Gastrocnemius medialis (tissue), 4 donors: ENCODE measurements at regions not wholly inside any gene's neighbourhood (a gene's known extent, or its start where the extent isn't known, plus 50 kb on each side); places are given as distances from the start of the nearest gene placed in this dataset.
"Not testable (repeated sequence)": the region's sequence is repeated elsewhere in the genome, so short reads cannot be mapped to it uniquely, and the experiment has no call there.

Source experiments
- CTCF ChIP-seq, 5 experiments: fragments of 450-650 bp in 3 of 5; fragments of 200-600 bp in 2 of 5; sonication (generic) in 2 of 5; IDR thresholded peaks in 4 of 5; conservative IDR thresholded peaks in 1 of 5; 1 replicate in 4 of 5; 2 replicates in 1 of 5; pipeline ENCODE4 v1.5.1; 2016 to 2019; ENCODE audit warnings: antibody characterized with exemption in 5 of 5, mild to moderate bottlenecking in 3 of 5, moderate library complexity in 3 of 5
- POLR2A ChIP-seq, 2 donors: fragments of 450-650 bp; IDR thresholded peaks; one replicate each; pipeline ENCODE4 v1.6.1; 2017; ENCODE audit warnings: antibody characterized with exemption in 2 of 2, mild to moderate bottlenecking in 2 of 2, moderate library complexity in 2 of 2

GRCh38 chr16:33595074-33595473 is 135.7 kb downstream of the TP53TG3F start:
- not testable (repeated sequence) for TF ChIP-seq CTCF (IDR thresholded peaks at IDR 0.05 in 4 of 5, conservative IDR thresholded peaks at IDR 0.05 in 1 of 5); POLR2A (IDR thresholded peaks at IDR 0.05)
